A549 (cell line): ENCODE measurements at regions not wholly inside any gene's neighbourhood (a gene's known extent, or its start where the extent isn't known, plus 50 kb on each side); places are given as distances from the start of the nearest gene placed in this dataset.

Experiments
- ATAC-seq, 2 experiments: fragments of 200-7000 bp in 1 of 2; fragments of >200 bp in 1 of 2; cut with Nextera tagmentation in 1 of 2; cut with Tn5 transposase in 1 of 2; 3 replicates each; pipeline versions ENCODE4 v1.8.0 to v1.9.1; 2018 to 2020; ENCODE audit warnings: mild to moderate bottlenecking in 1 of 2, moderate library complexity in 1 of 2
- CTCF ChIA-PET: fragments of 300-600 bp; sonication (Branson Sonifier 250); formaldehyde crosslinking; extraction: SDS; loops from one replicate; lab custom pipeline; 2021; ENCODE audit warnings: antibody characterized with exemption, inconsistent platforms; lab: Yijun Ruan, JAX
- POLR2A ChIA-PET: fragments of 350-600 bp; formaldehyde crosslinking; extraction: SDS; loops from one replicate; lab custom pipeline; 2021; ENCODE audit warnings: antibody characterized with exemption, inconsistent platforms; lab: Yijun Ruan, JAX
- DNase-seq, 2 experiments: peaks; one replicate each; pipeline versions ENCODE4 v3.0.0 to v3.0.0-alpha.2; 2011 to 2016; ENCODE audit warnings: low read depth in 1 of 2, low spot score in 1 of 2
- FAIRE-seq: peaks from 2 replicates; lab custom pipeline; 2011; peaks lifted over from hg19 to GRCh38; lab: Jason Lieb, UNC
- H3K27ac ChIP-seq, 2 experiments: fragments of >200 bp; sonication (Bioruptor Twin); formaldehyde crosslinking; 3 replicates each; pipeline ENCODE4 v1.5.1; 2016 to 2017
- H3K4me1 ChIP-seq: fragments of >200 bp; sonication (Bioruptor Twin); formaldehyde crosslinking; 3 replicates; pipeline ENCODE4 v1.6.1; 2016
- H3K4me2 ChIP-seq: fragments of >200 bp; sonication (Bioruptor Twin); formaldehyde crosslinking; 3 replicates; pipeline ENCODE4 v1.6.1; 2016
- H3K4me3 ChIP-seq: fragments of >200 bp; sonication (Bioruptor Twin); formaldehyde crosslinking; 3 replicates; pipeline ENCODE4 v1.5.1; 2016
- H3K9me3 ChIP-seq: fragments of >200 bp; sonication (Bioruptor Twin); formaldehyde crosslinking; 3 replicates; pipeline ENCODE4 v1.6.1; 2016
- CBX2 ChIP-seq: fragments of 200-600 bp; sonication (generic); IDR thresholded peaks from 2 replicates; pipeline ENCODE4 v1.6.1; 2016; ENCODE audit warnings: low read depth, mild to moderate bottlenecking, borderline replicate concordance
- CEBPB ChIP-seq, 2 experiments: fragments of >200 bp in 1 of 2; sonication (Bioruptor Twin) in 1 of 2; formaldehyde crosslinking in 1 of 2; IDR thresholded peaks; 2 replicates each; pipeline ENCODE4 v1.6.1; 2012 to 2016
- CHD2 ChIP-seq: fragments of 150-350 bp; IDR thresholded peaks from 2 replicates; pipeline ENCODE4 v1.6.1; 2014; ENCODE audit warnings: low read length; ENCODE audit not compliant: partially characterized antibody
- FOSL2 ChIP-seq, 2 experiments: fragments of 450-650 bp in 1 of 2; fragments of >200 bp in 1 of 2; sonication (Bioruptor Twin) in 1 of 2; formaldehyde crosslinking; IDR thresholded peaks; 2 replicates each; pipeline versions ENCODE4 v1.5.0 to v1.6.1; 2016 to 2020; ENCODE audit warnings: mild to moderate bottlenecking in 1 of 2, moderate library complexity in 1 of 2
- HOXA7 ChIP-seq: fragments of 250-450 bp; sonication (Bioruptor Pico); IDR thresholded peaks from 2 replicates; pipeline ENCODE4 v1.5.0; 2020; ENCODE audit warnings: mild to moderate bottlenecking, moderate library complexity
- HOXB13 ChIP-seq: fragments of 250-450 bp; sonication (Bioruptor Pico); IDR thresholded peaks from 2 replicates; pipeline ENCODE4 v1.5.0; 2020; ENCODE audit warnings: low read depth, mild to moderate bottlenecking, moderate library complexity
- HOXB5 ChIP-seq: fragments of 250-450 bp; sonication (Bioruptor Pico); IDR thresholded peaks from 2 replicates; pipeline ENCODE4 v1.5.0; 2020; ENCODE audit warnings: mild to moderate bottlenecking, moderate library complexity
- JUNB ChIP-seq: fragments of >200 bp; sonication (Bioruptor Twin); formaldehyde crosslinking; IDR thresholded peaks from 2 replicates; pipeline ENCODE4 v1.6.1; 2016
- KDM1A ChIP-seq: fragments of 200-600 bp; sonication (generic); IDR thresholded peaks from 2 replicates; pipeline ENCODE4 v1.6.1; 2016; ENCODE audit warnings: low read depth, mild to moderate bottlenecking
- KDM5A ChIP-seq: fragments of 200-600 bp; sonication (generic); IDR thresholded peaks from 2 replicates; pipeline ENCODE4 v1.6.1; 2016; ENCODE audit warnings: antibody characterized with exemption, mild to moderate bottlenecking
- MAX ChIP-seq: IDR thresholded peaks from 2 replicates; pipeline ENCODE4 v1.6.1; 2012
- MAZ ChIP-seq: fragments of 150-350 bp; IDR thresholded peaks from 2 replicates; pipeline ENCODE4 v1.6.1; 2014; ENCODE audit warnings: antibody characterized with exemption, low read depth, low read length, borderline replicate concordance
- POLR2A ChIP-seq: IDR thresholded peaks from 2 replicates; pipeline ENCODE4 v1.6.1; 2012; ENCODE audit warnings: mild to moderate bottlenecking, low read length
- RAD21 ChIP-seq, 2 experiments: fragments of >200 bp in 1 of 2; sonication (Bioruptor Twin) in 1 of 2; formaldehyde crosslinking in 1 of 2; IDR thresholded peaks in 1 of 2; conservative IDR thresholded peaks in 1 of 2; 2 replicates in 1 of 2; 3 replicates in 1 of 2; pipeline ENCODE4 v1.6.1; 2012 to 2018; ENCODE audit warnings: inconsistent platforms in 1 of 2
- SMC3 ChIP-seq: fragments of >200 bp; sonication (Bioruptor Twin); formaldehyde crosslinking; IDR thresholded peaks from 3 replicates; pipeline ENCODE4 v1.6.1; 2018; ENCODE audit warnings: inconsistent platforms
- SREBF2 ChIP-seq: fragments of 450-650 bp; IDR thresholded peaks from 2 replicates; pipeline ENCODE4 v1.6.1; 2014; ENCODE audit warnings: mild to moderate bottlenecking, moderate library complexity
- ZC3H11A ChIP-seq: fragments of 450-650 bp; IDR thresholded peaks from 2 replicates; pipeline ENCODE4 v1.6.1; 2014; ENCODE audit warnings: antibody characterized with exemption, mild to moderate bottlenecking
- ZFP36 ChIP-seq: fragments of 450-650 bp; IDR thresholded peaks from 2 replicates; pipeline ENCODE4 v1.6.1; 2014; ENCODE audit warnings: borderline replicate concordance; ENCODE audit not compliant: partially characterized antibody
- WGBS: methylation state at CpG from one replicate; pipeline ENCODE4 v1.1.6; 2017; ENCODE audit errors: missing lambda C conversion rate; 5-methylcytosine and 5-hydroxymethylcytosine counted together
- TF ChIP-seq, protein P1 (sequence below): fragments of 250-450 bp; sonication (Bioruptor Pico); IDR thresholded peaks from 2 replicates; pipeline ENCODE4 v1.5.0; 2020; ENCODE audit warnings: low read depth, mild to moderate bottlenecking, moderate library complexity
- TF ChIP-seq, protein P2 (sequence below): IDR thresholded peaks from 2 replicates; pipeline ENCODE4 v1.6.1; 2012
- TF ChIP-seq, protein P3 (sequence below): fragments of >200 bp; sonication (Bioruptor Twin); formaldehyde crosslinking; IDR thresholded peaks from 3 replicates; pipeline ENCODE4 v1.5.1; 2016

DNA sequence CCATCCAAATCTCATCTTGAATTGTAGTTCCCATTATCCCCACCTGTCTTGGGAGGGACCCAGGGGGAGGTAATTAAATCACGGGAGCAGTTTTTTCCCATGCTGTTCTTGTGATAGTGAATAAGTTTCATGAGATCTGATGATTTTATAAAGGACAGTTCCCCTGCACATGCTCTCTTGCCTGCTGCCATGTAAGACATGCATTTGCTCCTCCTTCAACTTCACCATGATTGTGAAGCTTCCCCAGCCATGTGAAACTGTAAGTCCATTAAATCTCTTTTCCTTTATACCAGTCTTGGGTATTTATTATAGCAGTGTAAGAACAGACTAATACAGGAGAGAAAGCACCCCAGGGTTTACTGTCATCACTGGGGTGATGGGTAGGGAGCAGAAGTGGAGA, 220.4 kb upstream of the NUDT4 start:
- Histone ChIP-seq H3K4me3 (no peak overlapping the region), H3K4me2 (no peak overlapping the region), H3K27ac (no peak overlapping the region), H3K9me3 (peaks cover 8% of the 10 kb centered on the region), H3K4me1 (no peaks in the 10 kb centered on the region)
- CTCF ChIA-PET: interaction anchor here (1.1 kb wide), 1 partner anchor 58 kb away, joined by 3 read pairs; no protein-coding TSS in a partner anchor
- TF ChIP-seq, protein P1, sequence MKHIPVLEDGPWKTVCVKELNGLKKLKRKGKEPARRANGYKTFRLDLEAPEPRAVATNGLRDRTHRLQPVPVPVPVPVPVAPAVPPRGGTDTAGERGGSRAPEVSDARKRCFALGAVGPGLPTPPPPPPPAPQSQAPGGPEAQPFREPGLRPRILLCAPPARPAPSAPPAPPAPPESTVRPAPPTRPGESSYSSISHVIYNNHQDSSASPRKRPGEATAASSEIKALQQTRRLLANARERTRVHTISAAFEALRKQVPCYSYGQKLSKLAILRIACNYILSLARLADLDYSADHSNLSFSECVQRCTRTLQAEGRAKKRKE (CRISPR knock-in tag): no peak
- TF ChIP-seq HOXB5 (CRISPR knock-in tag): no peak
- TF ChIP-seq CHD2: no peak
- no peak for TF ChIP-seq HOXB13 (CRISPR knock-in tag)
- TF ChIP-seq MAX: no peak
- no peak for TF ChIP-seq KDM5A
- POLR2A ChIA-PET: no interaction called here
- FAIRE-seq (no peak), DNase-seq (no peak), ATAC-seq (no peak)
- WGBS: 50% methylated on average over 1 of the region's 1 CpG

DNA sequence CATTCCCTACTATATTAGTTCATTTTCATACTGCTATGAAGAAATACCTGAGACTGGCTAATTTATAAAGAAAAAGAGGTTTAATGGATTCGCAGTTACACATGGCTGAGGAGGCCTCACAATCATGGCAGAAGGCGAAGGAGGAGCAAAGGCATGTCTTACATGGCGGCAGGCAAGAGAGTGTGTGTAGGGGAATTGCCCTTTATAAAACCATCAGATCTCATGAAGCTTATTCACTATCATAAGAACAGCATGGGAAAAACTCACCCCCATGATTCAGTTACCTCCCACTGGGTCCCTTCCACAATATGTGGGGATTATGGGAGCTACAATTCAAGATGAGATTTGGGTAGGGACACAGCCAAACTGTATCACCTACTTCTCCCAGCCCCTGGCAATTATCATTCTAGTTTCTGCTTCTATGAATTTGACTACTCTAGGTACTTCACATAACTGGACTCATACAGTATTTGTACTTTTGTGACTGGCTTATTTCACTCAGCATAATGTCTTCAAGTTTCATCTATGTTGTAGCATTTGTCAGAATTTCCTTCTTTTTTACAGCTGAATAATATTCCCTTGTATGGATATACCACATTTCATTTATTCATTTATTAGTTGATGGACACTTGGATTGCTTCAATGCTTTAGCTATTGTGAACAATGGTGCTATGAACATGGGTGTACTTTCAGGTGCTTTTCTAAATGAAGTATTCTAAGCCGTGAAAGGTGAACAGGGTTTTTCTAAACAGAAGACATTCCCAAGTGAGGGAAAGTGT, 219.5 kb upstream of the NUDT4 start:
- Histone ChIP-seq H3K9me3 (peaks cover 8% of the 10 kb centered on the region), H3K4me1 (no peaks in the 10 kb centered on the region), H3K4me3 (no peak overlapping the region), H3K27ac (no peak overlapping the region), H3K4me2 (no peak overlapping the region)
- CTCF ChIA-PET: interaction anchor here (1.1 kb wide), 1 partner anchor 57 kb away, joined by 3 read pairs; no protein-coding TSS in a partner anchor
- POLR2A ChIA-PET: interaction anchor here (0.5 kb wide), 1 partner anchor 724 kb away, joined by 4 read pairs; no protein-coding TSS in a partner anchor
- no peak for ATAC-seq
- 78% methylated on average over 4 of the region's 4 CpGs for WGBS
- no peak for FAIRE-seq
- DNase-seq: no peak
- TF ChIP-seq RAD21 (conservative IDR thresholded peaks at IDR 0.05 in 1 of 2, IDR thresholded peaks at IDR 0.05 in 1 of 2) (no peak), SREBF2 (no peak), FOSL2 (IDR thresholded peaks at IDR 0.05) (no peak), FOSL2 (CRISPR knock-in tag; IDR thresholded peaks at IDR 0.05) (no peak), KDM1A (no peak), JUNB (no peak), CEBPB (IDR thresholded peaks at IDR 0.05) (no peak), MAZ (no peak), HOXA7 (CRISPR knock-in tag) (no peak), HOXB5 (CRISPR knock-in tag) (no peak), ZFP36 (no peak), POLR2A (no peak), ZC3H11A (no peak), SMC3 (no peak), CBX2 (no peak)
- TF ChIP-seq, protein P1 (CRISPR knock-in tag): no peak
- TF ChIP-seq, protein P2, sequence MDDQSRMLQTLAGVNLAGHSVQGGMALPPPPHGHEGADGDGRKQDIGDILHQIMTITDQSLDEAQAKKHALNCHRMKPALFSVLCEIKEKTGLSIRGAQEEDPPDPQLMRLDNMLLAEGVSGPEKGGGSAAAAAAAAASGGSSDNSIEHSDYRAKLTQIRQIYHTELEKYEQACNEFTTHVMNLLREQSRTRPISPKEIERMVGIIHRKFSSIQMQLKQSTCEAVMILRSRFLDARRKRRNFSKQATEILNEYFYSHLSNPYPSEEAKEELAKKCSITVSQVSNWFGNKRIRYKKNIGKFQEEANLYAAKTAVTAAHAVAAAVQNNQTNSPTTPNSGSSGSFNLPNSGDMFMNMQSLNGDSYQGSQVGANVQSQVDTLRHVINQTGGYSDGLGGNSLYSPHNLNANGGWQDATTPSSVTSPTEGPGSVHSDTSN: no peak
- TF ChIP-seq, protein P3, sequence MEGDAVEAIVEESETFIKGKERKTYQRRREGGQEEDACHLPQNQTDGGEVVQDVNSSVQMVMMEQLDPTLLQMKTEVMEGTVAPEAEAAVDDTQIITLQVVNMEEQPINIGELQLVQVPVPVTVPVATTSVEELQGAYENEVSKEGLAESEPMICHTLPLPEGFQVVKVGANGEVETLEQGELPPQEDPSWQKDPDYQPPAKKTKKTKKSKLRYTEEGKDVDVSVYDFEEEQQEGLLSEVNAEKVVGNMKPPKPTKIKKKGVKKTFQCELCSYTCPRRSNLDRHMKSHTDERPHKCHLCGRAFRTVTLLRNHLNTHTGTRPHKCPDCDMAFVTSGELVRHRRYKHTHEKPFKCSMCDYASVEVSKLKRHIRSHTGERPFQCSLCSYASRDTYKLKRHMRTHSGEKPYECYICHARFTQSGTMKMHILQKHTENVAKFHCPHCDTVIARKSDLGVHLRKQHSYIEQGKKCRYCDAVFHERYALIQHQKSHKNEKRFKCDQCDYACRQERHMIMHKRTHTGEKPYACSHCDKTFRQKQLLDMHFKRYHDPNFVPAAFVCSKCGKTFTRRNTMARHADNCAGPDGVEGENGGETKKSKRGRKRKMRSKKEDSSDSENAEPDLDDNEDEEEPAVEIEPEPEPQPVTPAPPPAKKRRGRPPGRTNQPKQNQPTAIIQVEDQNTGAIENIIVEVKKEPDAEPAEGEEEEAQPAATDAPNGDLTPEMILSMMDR: no peak
